Subcutaneous abdominal adipose tissue (tissue), 5 donors: ENCODE measurements at regions not wholly inside any gene's neighbourhood (a gene's known extent, or its start where the extent isn't known, plus 50 kb on each side); places are given as distances from the start of the nearest gene placed in this dataset.

Source experiments
- H3K27ac ChIP-seq: one replicate; pipeline ENCODE4 v1.7.0; 2013; ENCODE audit warnings: low read depth, mild to moderate bottlenecking, inconsistent platforms, low read length, moderate library complexity
- H3K27me3 ChIP-seq, 5 donors: one replicate each; pipeline ENCODE4 v1.7.0; 2013; ENCODE audit warnings: low read length in 5 of 5, inconsistent platforms in 1 of 5; ENCODE audit not compliant: control insufficient read depth in 5 of 5, insufficient read depth in 4 of 5
- H3K36me3 ChIP-seq, 5 donors: one replicate each; pipeline ENCODE4 v1.7.0; 2013; ENCODE audit warnings: low read length in 5 of 5; ENCODE audit not compliant: control insufficient read depth in 5 of 5, insufficient read depth in 5 of 5
- H3K4me1 ChIP-seq, 5 donors: one replicate each; pipeline ENCODE4 v1.7.0; 2013; ENCODE audit warnings: low read length in 5 of 5, mild to moderate bottlenecking in 3 of 5, moderate library complexity in 1 of 5; ENCODE audit not compliant: control insufficient read depth in 5 of 5, insufficient read depth in 5 of 5
- H3K4me3 ChIP-seq, 5 donors: one replicate each; pipeline ENCODE4 v1.7.0; 2013; ENCODE audit warnings: low read length in 5 of 5, low read depth in 1 of 5
- H3K9ac ChIP-seq, 5 donors: one replicate each; pipeline ENCODE4 v1.7.0; 2013; ENCODE audit warnings: low read length in 5 of 5, mild to moderate bottlenecking in 4 of 5, moderate library complexity in 3 of 5
- H3K9me3 ChIP-seq, 5 donors: one replicate each; pipeline ENCODE4 v1.7.0; 2013; ENCODE audit warnings: low read length in 5 of 5; ENCODE audit not compliant: control insufficient read depth in 5 of 5
- donor health status: healthy.
- donor health status: healthy.
- donor health status: healthy.
- donor health status: healthy.
- donor health status: healthy.

DNA sequence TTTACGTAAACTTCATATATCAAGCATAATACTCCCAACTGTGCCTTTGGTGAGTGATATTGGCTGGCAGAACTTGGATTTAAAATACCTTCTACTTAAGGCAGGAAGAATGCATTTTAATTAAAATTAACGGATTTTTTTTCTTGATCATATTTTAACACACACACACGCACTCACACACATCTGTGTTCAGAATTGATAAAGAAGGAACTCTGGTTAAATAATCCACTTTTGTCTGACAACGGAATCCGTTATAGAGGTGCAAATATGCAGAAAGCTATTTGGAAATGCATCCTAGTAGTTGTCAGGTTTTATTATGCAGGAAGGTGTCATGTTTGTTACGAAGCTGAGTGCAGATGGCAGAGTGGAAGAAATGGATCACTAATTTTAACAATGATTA, 105.5 kb upstream of the ZNF536 start:
- H3K36me3 ChIP-seq: no peaks in the 10 kb centered on the region
- H3K4me1 ChIP-seq: no peaks in the 10 kb centered on the region
- no peak overlapping the region for H3K9ac ChIP-seq
- H3K9me3 ChIP-seq: no peaks in the 10 kb centered on the region
- H3K27me3 ChIP-seq: peaks cover 7 to 28% (median 9%) of the 10 kb centered on the region in 5 donors
- H3K4me3 ChIP-seq: no peak overlapping the region
- no peak overlapping the region for H3K27ac ChIP-seq

DNA sequence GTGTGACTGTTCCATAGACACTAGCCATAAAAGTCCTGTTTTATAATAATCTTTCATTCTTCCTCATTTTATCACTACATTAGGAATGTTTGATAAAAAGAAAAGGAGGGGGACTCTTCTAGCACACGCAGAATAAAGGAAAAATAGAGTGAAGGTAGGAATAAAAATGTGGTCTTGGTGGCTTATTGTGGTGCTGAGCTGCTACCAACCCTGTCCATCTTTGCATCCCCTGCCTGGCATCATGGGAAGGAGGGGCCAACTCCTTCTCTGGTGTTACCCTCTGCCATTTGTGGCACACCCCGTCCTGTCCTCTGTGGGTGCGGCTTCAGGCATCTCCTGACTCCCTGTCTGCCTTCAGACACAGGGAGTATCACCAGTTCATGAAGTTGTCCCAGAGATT, 104.9 kb upstream of the ZNF536 start:
- no peak overlapping the region for H3K9ac ChIP-seq
- H3K9me3 ChIP-seq: peaks cover 0 to under 1% (median 0%) of the 10 kb centered on the region in 5 donors
- H3K27me3 ChIP-seq: peaks cover 4 to 23% (median 9%) of the 10 kb centered on the region in 5 donors
- no peaks in the 10 kb centered on the region for H3K4me1 ChIP-seq
- H3K27ac ChIP-seq: no peak overlapping the region
- H3K36me3 ChIP-seq: no peaks in the 10 kb centered on the region
- no peak overlapping the region for H3K4me3 ChIP-seq

DNA sequence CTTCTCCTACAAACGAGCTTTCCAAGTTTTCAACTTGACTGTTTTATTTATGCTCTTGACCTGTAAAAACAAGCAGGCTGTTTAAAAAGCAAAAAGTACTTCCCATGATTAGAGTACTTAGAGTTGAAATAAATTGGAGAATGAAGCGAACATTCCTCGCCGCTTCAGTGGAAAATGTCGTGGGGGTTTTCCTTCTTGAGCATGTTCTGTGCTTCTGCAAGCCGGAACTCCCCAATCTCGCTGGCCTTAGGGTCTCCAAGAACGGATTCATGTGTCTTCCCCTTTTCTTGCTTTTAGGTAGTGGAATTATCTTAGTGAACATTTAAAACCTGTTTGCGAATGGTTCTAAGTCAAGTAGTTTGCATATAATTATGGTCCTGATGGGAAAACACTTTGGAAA, 103.6 kb upstream of the ZNF536 start:
- peaks cover 0 to 13% (median 9%) of the 10 kb centered on the region in 5 donors for H3K27me3 ChIP-seq
- no peaks in the 10 kb centered on the region for H3K36me3 ChIP-seq
- no peak overlapping the region for H3K9ac ChIP-seq
- peaks cover 3 to 12% (median 6%) of the 10 kb centered on the region in 5 donors for H3K9me3 ChIP-seq
- H3K4me3 ChIP-seq: no peak overlapping the region
- H3K4me1 ChIP-seq: no peaks in the 10 kb centered on the region
- H3K27ac ChIP-seq: no peak overlapping the region

DNA sequence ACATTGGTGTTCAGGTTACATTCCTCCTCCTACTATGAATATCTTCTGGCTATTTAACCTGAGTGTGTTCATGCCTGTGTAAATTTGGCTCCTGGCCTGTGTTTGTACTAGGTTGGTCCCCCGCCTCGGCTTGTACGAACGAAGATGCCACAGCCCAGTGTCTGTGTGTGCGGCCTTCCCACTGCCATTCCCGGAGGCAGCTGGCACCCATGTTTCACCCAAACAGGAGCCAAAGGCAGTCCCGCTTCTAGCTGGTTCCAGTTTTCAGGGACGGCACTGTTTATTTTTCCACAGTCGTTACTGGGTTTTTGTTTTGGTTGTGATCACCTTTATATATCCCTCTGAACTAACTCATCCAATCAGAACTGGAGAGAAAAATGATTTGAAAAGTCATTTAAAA, 102.5 kb upstream of the ZNF536 start:
- H3K27me3 ChIP-seq: peaks cover 0 to 13% (median 9%) of the 10 kb centered on the region in 5 donors
- H3K36me3 ChIP-seq: no peaks in the 10 kb centered on the region
- no peak overlapping the region for H3K9ac ChIP-seq
- no peak overlapping the region for H3K4me3 ChIP-seq
- no peak overlapping the region for H3K27ac ChIP-seq
- H3K4me1 ChIP-seq: no peaks in the 10 kb centered on the region
- H3K9me3 ChIP-seq: peaks cover 3 to 13% (median 6%) of the 10 kb centered on the region in 5 donors

DNA sequence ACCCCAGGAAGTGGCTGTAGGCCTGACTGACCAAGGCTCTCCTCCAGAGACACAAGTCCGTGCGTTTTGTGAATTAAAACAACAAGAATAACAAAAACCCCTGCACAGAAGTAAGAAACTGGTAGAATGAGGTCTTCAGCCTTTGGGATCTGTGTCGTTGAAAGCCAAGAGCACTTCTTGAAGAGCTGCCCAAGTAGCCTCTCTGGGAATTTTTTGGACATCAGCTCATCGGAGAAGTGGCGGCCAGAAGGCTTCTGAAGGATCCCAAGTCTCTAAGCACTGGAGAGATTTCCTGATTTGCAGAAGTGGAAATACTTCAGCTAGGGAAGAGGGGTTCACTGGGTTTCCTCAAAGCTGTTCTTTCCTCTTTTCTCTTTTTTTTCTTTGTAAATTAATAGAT, 100.4 kb upstream of the ZNF536 start:
- Histone ChIP-seq H3K27ac (no peak overlapping the region), H3K4me1 (peaks cover 0 to 4% (median 0%) of the 10 kb centered on the region in 5 donors), H3K9me3 (peaks cover 3 to 13% (median 6%) of the 10 kb centered on the region in 5 donors), H3K36me3 (no peaks in the 10 kb centered on the region), H3K4me3 (no peak overlapping the region), H3K9ac (no peak overlapping the region), H3K27me3 (peaks cover 0 to 12% (median 5%) of the 10 kb centered on the region in 5 donors)

DNA sequence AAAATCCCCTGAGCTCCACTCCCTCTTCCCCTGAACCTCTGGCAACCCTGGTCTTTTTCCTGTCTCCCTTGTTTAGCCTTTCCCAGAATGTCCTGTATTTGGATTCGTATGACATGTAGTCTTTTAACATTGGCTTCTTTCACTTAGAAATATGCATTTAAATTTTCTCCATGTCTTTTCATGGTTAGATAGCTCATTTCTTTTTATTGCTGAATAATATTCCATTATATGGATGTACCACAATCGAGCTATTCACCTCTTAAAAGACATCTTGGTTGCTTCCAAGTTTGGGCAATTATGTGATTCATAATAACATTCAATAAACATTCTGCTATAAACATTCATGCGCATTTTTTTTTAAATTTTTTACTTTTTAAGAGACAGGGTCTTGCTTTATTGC, 99.6 kb upstream of the ZNF536 start:
- H3K9me3 ChIP-seq: peaks cover 3 to 13% (median 6%) of the 10 kb centered on the region in 5 donors
- peaks cover 0 to 4% (median 0%) of the 10 kb centered on the region in 5 donors for H3K4me1 ChIP-seq
- no peak overlapping the region for H3K27ac ChIP-seq
- H3K36me3 ChIP-seq: no peaks in the 10 kb centered on the region
- H3K4me3 ChIP-seq: no peak overlapping the region
- H3K9ac ChIP-seq: no peak overlapping the region
- H3K27me3 ChIP-seq: peaks cover 0 to 12% (median 3%) of the 10 kb centered on the region in 5 donors

DNA sequence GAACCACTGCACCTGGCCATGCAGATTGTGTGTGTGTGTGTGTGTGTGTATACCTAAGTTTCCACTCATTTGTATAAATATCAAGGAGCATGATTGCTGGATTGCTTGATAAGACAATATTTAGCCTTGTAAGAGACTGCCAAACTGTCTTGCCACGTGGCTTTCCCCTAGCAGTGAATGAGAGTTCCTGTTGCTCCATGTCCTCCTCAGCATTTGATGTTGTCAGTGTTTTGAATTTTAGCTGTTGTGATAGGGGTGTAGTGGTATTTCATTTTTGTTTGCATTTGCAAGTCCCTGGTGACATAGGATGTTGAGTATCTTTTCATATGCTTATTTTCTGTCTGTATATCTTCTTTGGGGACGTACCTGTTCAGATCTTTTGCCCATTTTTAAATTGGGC, 99.0 kb upstream of the ZNF536 start:
- Histone ChIP-seq H3K36me3 (no peaks in the 10 kb centered on the region), H3K4me3 (no peak overlapping the region), H3K27me3 (peaks cover 0 to 12% (median 3%) of the 10 kb centered on the region in 5 donors), H3K9me3 (peaks cover 3 to 13% (median 6%) of the 10 kb centered on the region in 5 donors), H3K4me1 (peaks cover 0 to 4% (median 0%) of the 10 kb centered on the region in 5 donors), H3K27ac (no peak overlapping the region), H3K9ac (no peak overlapping the region)

DNA sequence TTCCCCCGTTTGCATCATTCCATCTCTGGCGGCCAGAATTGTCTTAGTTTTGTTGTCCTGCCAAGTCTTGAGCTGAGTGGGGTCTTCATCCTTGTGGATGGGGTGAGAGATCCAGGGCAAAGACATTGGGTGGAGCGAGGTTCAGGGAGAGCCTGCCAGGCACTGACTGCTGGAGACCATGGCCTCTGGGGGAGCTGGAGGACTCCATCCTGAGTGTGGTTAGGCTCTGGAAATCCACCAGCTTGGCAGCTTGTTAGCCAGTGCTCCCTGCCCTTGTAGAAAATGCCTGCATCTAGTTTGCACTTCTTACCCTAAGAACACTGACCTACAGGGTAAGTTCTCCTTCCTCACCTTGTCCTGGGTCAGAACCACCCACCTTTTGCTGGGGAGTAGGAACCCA, 97.2 kb upstream of the ZNF536 start:
- peaks cover 0 to 12% (median 5%) of the 10 kb centered on the region in 5 donors for H3K27me3 ChIP-seq
- no peak overlapping the region for H3K9ac ChIP-seq

DNA sequence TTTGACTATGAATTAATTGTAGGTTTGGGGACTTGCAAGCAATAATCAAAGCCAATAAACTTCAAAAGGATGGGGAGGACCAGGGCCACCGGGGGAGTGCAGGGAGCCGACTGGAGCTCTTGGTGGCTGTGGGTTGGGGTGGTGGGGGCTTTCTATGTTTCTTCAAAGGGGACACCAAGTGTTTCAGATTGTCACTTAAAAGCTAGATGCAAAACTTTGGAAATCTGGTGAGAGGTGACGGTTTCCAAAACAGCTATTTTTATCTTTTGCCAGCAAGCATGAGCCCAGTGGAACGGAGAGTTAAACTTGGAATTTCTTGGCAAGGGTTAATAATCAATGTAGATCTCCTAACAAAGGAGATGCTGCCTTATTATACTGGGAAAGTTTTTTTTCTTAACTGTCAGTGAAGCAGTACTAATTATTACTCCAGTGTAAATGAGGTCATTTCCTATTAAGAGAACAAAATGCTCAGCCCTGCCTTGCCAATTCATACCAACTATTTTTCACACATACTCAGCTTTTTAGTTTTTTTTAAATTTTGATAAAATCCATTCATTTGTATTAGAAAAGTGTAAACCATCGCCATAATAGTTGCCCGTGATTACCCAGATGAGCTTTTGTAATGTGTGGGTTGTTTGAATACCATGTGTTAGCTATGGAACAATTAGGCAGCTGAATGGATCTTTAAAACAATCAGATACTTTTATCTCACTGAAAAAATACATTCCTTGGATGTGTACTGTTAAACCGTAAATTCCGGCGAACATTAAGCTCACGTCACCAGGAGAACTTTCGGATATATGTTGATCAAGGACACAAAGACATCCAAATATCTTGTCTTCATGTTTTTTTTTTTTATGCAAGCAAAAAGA, 95.9 kb upstream of the ZNF536 start:
- Histone ChIP-seq H3K9me3 (peaks cover 3 to 13% (median 6%) of the 10 kb centered on the region in 5 donors), H3K36me3 (no peaks in the 10 kb centered on the region), H3K4me1 (peaks cover 0 to 4% (median 0%) of the 10 kb centered on the region in 5 donors), H3K27ac (no peak overlapping the region), H3K27me3 (peaks cover 5 to 17% (median 8%) of the 10 kb centered on the region in 5 donors), H3K9ac (no peak overlapping the region), H3K4me3 (no peak overlapping the region)

More for the DNA sequence above, 97.2 kb upstream of the ZNF536 start:
- H3K36me3 ChIP-seq: no peaks in the 10 kb centered on the region
- no peak overlapping the region for H3K4me3 ChIP-seq
- H3K4me1 ChIP-seq: peaks cover 0 to 4% (median 0%) of the 10 kb centered on the region in 5 donors
- peaks cover 3 to 13% (median 6%) of the 10 kb centered on the region in 5 donors for H3K9me3 ChIP-seq
- no peak overlapping the region for H3K27ac ChIP-seq

DNA sequence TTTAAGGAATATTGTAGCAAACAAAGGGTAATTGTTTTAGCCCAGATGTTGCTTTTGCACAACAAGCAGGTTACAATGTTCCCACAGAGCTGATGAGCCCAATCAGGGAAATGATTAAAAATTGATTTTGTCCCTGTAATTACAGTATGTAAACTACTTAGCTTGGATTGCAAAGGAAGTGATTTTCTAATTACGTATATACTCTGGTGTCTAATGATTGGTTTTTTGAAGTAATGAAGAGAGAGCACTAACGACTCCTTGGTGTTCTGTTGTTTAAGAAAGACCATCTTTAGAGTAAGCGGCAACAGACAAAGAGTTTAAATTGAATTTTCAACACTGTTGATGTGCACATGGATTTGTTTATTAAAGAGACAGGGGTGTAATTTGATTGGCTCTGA, 95.3 kb upstream of the ZNF536 start:
- no peak overlapping the region for H3K27ac ChIP-seq
- H3K36me3 ChIP-seq: no peaks in the 10 kb centered on the region
- H3K4me3 ChIP-seq: no peak overlapping the region
- no peak overlapping the region for H3K9ac ChIP-seq
- peaks cover 3 to 13% (median 6%) of the 10 kb centered on the region in 5 donors for H3K9me3 ChIP-seq
- peaks cover 0 to 4% (median 0%) of the 10 kb centered on the region in 5 donors for H3K4me1 ChIP-seq
- H3K27me3 ChIP-seq: peaks cover 3 to 21% (median 13%) of the 10 kb centered on the region in 5 donors
